NCI-H82 (cell line): ENCODE measurements at regions not wholly inside any gene's neighbourhood (a gene's known extent, or its start where the extent isn't known, plus 50 kb on each side); places are given as distances from the start of the nearest gene placed in this dataset.
"Not testable (repeated sequence)": the region's sequence is repeated elsewhere in the genome, so short reads cannot be mapped to it uniquely, and the experiment has no call there.

Experiments used
- DNase-seq: peaks from one replicate; lab custom pipeline; 2025; lab: John Stamatoyannopoulos, UW

- no peak for DNase-seq
These were observed 70.9 kb upstream of the NBPF4 start for GRCh38 chr1:108314815-108315214.

- peak; percentile 24 for DNase-seq
These were observed 72.7 kb upstream of the NBPF4 start for GRCh38 chr1:108316545-108316944.

GRCh38 chr1:108320849-108321248 lies 77.0 kb upstream of the NBPF4 start:
- DNase-seq: no peak

- not testable (repeated sequence) for DNase-seq
These were observed 81.5 kb upstream of the NBPF4 start for GRCh38 chr1:108325338-108325737.

- DNase-seq: peak; percentile 58
These were observed 83.9 kb upstream of the NBPF4 start for GRCh38 chr1:108327534-108328466.

- no peak for DNase-seq
These were observed 102.1 kb upstream of the NBPF4 start for GRCh38 chr1:108345776-108346531.

- peak; percentile 90 for DNase-seq
These were observed 92.3 kb upstream of the NBPF6 start for GRCh38 chr1:108357802-108358201.

GRCh38 chr1:108380059-108380832 lies 69.9 kb upstream of the NBPF6 start:
- not testable (repeated sequence) for DNase-seq
